Thymus (tissue), 11 donors: ENCODE measurements at regions not wholly inside any gene's neighbourhood (a gene's known extent, or its start where the extent isn't known, plus 50 kb on each side); places are given as distances from the start of the nearest gene placed in this dataset.
A peak's percentile ranks its signal among the peaks of the same experiment; 100 is the strongest.
"Not testable (repeated sequence)": the region's sequence is repeated elsewhere in the genome, so short reads cannot be mapped to it uniquely, and the experiment has no call there.

Experiments
- DNase-seq, 9 donors: peaks; one replicate each; pipeline ENCODE4 v3.0.0-alpha.2; 2013; ENCODE audit warnings: low spot score in 9 of 9, low read depth in 6 of 9, missing footprints in 1 of 9
- H3K27ac ChIP-seq, 2 donors: one replicate each; pipeline ENCODE4 v1.5.1; 2013; ENCODE audit warnings: control low read depth in 1 of 2, low read depth in 1 of 2, low read length in 1 of 2, mild to moderate bottlenecking in 1 of 2, moderate library complexity in 1 of 2
- H3K27me3 ChIP-seq, 2 donors: one replicate each; pipeline ENCODE4 v1.5.1; 2013; ENCODE audit warnings: low read length in 1 of 2; ENCODE audit not compliant: control insufficient read depth in 2 of 2, insufficient read depth in 1 of 2
- H3K36me3 ChIP-seq, 2 donors: one replicate each; pipeline ENCODE4 v1.5.1; 2013; ENCODE audit warnings: low read length in 1 of 2, mild to moderate bottlenecking in 1 of 2, moderate library complexity in 1 of 2; ENCODE audit not compliant: control insufficient read depth in 2 of 2, insufficient read depth in 2 of 2
- H3K4me1 ChIP-seq, 2 donors: one replicate each; pipeline ENCODE4 v1.5.1; 2013; ENCODE audit warnings: low read length in 2 of 2; ENCODE audit not compliant: control insufficient read depth in 2 of 2, insufficient read depth in 2 of 2
- H3K4me3 ChIP-seq, 2 donors: one replicate each; pipeline ENCODE4 v1.5.1; 2013; ENCODE audit warnings: low read length in 2 of 2, control low read depth in 1 of 2, mild to moderate bottlenecking in 1 of 2
- H3K9me3 ChIP-seq, 2 donors: one replicate each; pipeline ENCODE4 v1.5.1; 2013; ENCODE audit warnings: low read length in 1 of 2, mild to moderate bottlenecking in 1 of 2; ENCODE audit not compliant: control insufficient read depth in 2 of 2, insufficient read depth in 1 of 2
- WGBS: extraction: QIAGEN DNeasy Blood & Tissue Kit; methylation state at CpG from one replicate; pipeline ENCODE4 v1.1.7; 2013; 5-methylcytosine and 5-hydroxymethylcytosine counted together
- donor health status: healthy.

DNA sequence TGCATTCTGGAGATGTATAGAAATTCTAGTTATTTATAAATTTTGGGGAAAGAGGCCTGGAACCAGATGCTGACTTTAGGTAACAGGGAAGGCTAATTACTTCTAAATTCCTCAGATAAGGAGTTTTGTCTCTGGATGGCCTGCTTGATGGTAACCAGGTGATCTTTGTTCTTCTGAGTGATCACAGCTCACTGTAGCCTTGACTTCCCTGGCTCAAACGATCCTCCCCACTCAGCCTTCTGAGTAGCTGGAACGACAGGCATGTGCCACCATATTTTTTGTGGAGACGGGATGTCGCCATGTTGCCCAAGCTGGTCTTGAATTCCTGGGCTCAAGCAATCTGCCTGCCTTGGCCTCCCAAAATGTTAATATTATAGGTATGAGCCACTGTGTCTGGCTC, 54.4 kb upstream of the MSH6 start:
- Histone ChIP-seq H3K9me3 (no peaks in the 10 kb centered on the region), H3K36me3 (no peaks in the 10 kb centered on the region), H3K4me1 (no peaks in the 10 kb centered on the region), H3K27ac (no peak overlapping the region), H3K27me3 (no peaks in the 10 kb centered on the region), H3K4me3 (no peak overlapping the region)
- DNase-seq = no peak
- 96% methylated on average over 4 of the region's 4 CpGs for WGBS

DNA sequence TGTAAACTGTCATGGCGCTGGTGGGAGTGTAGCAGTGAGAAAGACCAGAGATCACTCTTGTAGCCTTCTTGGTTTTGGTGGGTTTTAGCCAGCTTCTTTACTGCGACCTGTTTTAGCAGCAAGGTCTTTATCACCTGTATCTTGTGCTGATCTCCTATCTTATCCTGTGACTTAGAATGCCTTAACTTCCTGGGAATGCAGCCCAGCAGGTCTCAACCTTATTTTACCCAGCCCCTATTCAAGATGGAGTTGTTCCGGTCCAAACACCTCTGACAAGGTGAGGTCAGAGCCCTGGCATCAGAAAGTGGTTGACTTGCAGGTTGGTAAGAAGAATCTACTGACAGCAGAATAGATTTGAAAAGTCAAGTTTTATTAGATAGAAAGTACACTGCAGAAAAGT, 55.0 kb upstream of the MSH6 start:
- 95% methylated on average over 3 of the region's 3 CpGs for WGBS
- H3K9me3 ChIP-seq = no peaks in the 10 kb centered on the region
- DNase-seq = no peak
- no peaks in the 10 kb centered on the region for H3K4me1 ChIP-seq
- no peak overlapping the region for H3K4me3 ChIP-seq
- H3K27me3 ChIP-seq = no peaks in the 10 kb centered on the region
- H3K36me3 ChIP-seq = no peaks in the 10 kb centered on the region
- no peak overlapping the region for H3K27ac ChIP-seq

DNA sequence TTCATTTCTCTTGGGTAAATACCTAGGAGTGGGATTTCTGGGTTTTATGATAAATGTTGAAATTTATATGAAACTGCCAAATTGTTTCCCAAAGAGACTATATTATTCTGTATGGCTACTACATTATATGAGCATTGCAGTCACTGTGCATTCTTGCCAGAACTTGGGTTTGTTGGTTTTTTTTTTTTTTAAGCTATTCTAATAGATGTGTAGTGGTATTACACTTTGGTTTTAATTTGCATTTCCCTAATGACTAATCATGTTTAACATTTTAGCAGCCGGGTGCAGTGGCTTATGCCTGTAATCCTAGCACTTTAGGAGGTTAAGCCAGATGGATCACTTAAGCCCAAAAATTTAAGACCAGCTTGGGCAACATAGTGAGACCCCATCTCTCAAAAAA, 56.0 kb upstream of the MSH6 start:
- not testable (repeated sequence) for DNase-seq, H3K4me3 ChIP-seq, H3K4me1 ChIP-seq, H3K36me3 ChIP-seq, H3K27ac ChIP-seq, H3K27me3 ChIP-seq, H3K9me3 ChIP-seq
- 100% methylated on average over 1 of the region's 1 CpG for WGBS

DNA sequence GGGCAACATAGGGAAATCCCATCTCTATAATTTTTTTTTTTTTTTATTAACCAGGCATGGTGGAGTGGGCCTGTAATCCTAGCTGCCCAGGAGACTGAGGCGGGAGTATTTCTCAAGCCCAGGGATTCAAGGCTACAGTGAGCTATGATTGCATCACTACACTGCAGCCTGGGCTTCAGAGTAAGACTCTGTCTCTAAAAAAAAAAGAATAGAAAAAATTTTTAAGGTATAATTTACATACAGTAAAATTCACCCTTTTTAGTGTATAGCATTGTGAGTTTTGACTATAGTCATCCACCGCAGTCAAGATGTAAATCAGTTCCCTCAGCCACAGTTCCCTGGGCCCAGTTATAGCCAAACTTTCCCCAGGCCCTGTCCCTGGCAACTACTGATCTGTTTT, 57.1 kb upstream of the MSH6 start:
- H3K9me3 ChIP-seq = no peaks in the 10 kb centered on the region
- H3K36me3 ChIP-seq = no peaks in the 10 kb centered on the region
- DNase-seq = no peak
- H3K27ac ChIP-seq = no peak overlapping the region
- 98% methylated on average over 2 of the region's 2 CpGs for WGBS
- no peak overlapping the region for H3K4me3 ChIP-seq
- H3K27me3 ChIP-seq = no peaks in the 10 kb centered on the region
- H3K4me1 ChIP-seq = no peaks in the 10 kb centered on the region

DNA sequence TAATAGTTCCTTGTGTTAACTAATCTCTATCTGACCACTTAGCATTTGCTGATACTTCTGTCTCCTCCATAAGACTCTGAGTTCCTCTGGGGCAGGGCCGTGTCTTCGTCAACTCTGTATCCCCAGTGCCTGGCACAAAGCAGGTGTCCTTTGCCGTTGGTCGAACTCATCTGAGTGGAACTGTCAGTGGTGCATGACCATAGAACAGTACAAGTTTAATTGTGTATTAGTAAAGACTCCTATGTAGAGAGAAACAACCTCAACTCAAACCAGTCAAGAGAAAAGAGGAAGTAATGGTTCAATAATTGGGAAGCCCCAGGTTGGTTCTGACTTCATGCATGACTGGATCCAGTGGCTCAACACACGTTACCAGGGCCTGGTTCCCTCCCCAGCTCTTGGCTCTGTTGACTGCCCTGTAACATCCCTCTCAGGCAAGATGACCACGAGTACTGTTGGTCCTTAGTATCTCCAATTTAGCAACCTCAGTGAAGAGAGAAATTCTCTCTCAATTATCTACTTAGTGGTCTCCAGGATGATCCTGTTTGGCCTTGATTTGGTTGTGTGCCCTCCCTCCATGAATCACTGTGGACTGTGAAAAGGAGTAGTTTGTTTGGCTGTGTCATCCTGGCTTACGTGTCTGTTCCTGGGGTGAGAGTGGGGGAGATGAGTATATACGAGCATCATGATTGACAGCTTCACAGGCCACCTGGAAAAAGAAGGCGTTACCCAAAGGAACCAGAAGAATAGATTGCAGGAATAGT, 58.5 kb upstream of the MSH6 start:
- H3K27ac ChIP-seq = no peak overlapping the region
- no peak overlapping the region for H3K4me3 ChIP-seq
- H3K27me3 ChIP-seq = no peaks in the 10 kb centered on the region
- no peaks in the 10 kb centered on the region for H3K36me3 ChIP-seq
- H3K9me3 ChIP-seq = no peaks in the 10 kb centered on the region
- peak in 2 of 9 donors; percentile 7 to 24 for DNase-seq
- no peaks in the 10 kb centered on the region for H3K4me1 ChIP-seq
- 91% methylated on average over 9 of the region's 9 CpGs for WGBS

DNA sequence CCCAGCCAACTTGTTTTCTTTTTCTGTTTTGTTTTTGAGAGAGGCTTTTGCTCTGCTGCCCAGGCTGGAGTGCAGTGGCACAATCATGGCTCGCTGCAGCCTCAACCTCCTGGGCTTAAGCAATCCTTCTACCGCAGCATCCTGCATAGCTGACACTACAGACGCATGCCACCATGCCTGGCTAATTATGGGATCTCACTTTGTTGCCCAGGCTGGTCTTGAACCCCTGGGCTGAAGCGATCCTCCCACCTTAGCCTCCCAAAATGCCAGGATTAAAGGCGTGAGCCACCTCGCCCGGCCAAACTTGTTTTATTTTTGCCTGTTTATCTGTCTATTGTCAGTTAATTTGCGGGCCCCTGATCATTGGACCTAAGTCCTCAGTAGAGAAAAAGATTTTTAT, 61.6 kb upstream of the MSH6 start:
- no peaks in the 10 kb centered on the region for H3K27me3 ChIP-seq
- no peaks in the 10 kb centered on the region for H3K4me1 ChIP-seq
- H3K9me3 ChIP-seq = no peaks in the 10 kb centered on the region
- no peaks in the 10 kb centered on the region for H3K36me3 ChIP-seq
- no peak for DNase-seq
- H3K27ac ChIP-seq = no peak overlapping the region
- no peak overlapping the region for H3K4me3 ChIP-seq
- 98% methylated on average over 8 of the region's 8 CpGs for WGBS

DNA sequence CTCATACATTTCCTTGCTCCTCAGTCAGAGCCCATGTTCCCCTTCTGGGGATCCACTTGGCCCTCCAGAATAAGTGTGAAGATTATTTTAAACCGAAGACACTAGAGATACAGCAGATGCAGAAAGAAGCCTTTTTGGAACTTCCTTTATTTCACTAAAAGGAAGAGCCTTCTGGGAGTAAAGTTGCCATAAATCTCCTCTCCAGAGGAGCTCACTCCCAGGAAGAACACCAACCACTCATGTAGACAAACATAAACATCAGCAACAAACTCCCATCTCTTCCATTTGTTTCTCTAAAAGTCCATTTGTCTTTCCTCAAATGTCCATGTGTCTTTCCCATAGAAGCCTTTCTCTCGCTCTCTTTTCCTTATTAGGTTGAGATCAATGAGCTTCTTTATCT, 62.4 kb upstream of the MSH6 start:
- H3K27me3 ChIP-seq = no peaks in the 10 kb centered on the region
- no peak overlapping the region for H3K4me3 ChIP-seq
- no peaks in the 10 kb centered on the region for H3K36me3 ChIP-seq
- DNase-seq = no peak
- WGBS = 55% methylated on average over 2 of the region's 2 CpGs
- H3K9me3 ChIP-seq = no peaks in the 10 kb centered on the region
- no peaks in the 10 kb centered on the region for H3K4me1 ChIP-seq
- H3K27ac ChIP-seq = no peak overlapping the region

DNA sequence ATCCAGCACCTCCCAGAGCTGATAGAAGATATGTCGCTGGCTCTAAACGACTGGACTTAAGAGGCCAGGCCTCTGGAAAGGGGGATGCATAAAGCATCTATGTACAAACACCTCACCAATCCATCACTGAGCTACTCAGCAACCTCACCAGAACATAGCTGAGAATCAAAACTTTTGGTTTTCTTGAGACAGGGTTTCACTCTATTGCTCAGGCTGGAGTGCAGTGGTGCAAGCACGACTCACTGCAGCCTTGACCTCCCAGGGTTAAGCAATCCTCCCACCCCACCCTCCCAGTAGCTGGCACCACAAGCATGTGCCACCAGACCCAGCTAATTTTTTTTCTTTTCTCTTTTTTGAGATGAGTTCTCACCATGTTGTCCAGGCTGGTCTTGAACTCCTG, 62.9 kb upstream of the MSH6 start:
- WGBS = 92% methylated on average over 3 of the region's 3 CpGs
- Histone ChIP-seq H3K4me3 (no peak overlapping the region), H3K36me3 (no peaks in the 10 kb centered on the region), H3K27ac (no peak overlapping the region), H3K9me3 (no peaks in the 10 kb centered on the region), H3K27me3 (no peaks in the 10 kb centered on the region), H3K4me1 (no peaks in the 10 kb centered on the region)
- DNase-seq = no peak

DNA sequence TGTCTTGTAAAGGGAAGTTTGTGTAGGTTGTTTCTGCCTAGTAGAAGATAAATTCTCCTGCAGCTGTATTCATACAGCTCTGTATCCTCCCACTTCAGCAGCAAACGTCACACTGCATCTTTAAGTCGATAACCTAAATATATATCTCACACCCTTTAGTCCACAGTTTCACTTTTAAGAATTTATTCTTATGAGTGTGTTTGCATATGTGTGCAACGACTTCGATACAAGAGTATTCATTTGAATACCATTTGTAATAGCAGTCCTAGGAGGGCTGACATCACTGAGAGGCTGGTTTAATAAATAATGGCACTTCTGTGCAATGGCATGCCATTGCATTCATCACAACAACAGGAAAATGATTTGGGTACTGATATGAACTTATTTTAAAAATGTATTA, 63.8 kb upstream of the MSH6 start:
- H3K4me3 ChIP-seq = no peak overlapping the region
- DNase-seq = no peak
- no peak overlapping the region for H3K27ac ChIP-seq
- 89% methylated on average over 4 of the region's 4 CpGs for whole genome bisulfite sequencing
- H3K36me3 ChIP-seq = no peaks in the 10 kb centered on the region
- no peaks in the 10 kb centered on the region for H3K4me1 ChIP-seq
- no peaks in the 10 kb centered on the region for H3K9me3 ChIP-seq
- H3K27me3 ChIP-seq = no peaks in the 10 kb centered on the region

DNA sequence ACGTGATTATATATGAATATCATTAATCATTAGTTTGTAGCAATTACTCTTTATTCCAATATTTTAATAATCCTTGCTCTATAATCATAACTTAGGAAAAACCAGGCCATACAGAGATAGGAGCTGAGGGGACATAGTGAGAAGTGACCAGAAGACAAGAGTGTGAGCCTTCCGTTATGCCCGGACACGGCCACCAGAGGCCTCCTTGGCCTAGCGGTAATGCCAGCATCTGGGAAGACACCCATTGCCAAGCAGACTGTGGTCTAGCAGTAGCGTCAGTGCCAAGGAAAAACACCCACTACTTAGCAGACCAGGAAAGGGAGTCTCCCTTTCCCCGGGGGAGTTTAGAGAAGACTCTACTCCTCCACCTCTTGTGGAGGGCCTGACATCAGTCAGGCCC, 66.6 kb upstream of the MSH6 start:
- not testable (repeated sequence) for H3K9me3 ChIP-seq, DNase-seq, H3K4me3 ChIP-seq, H3K4me1 ChIP-seq, H3K27ac ChIP-seq, H3K36me3 ChIP-seq, H3K27me3 ChIP-seq
- 97% methylated on average over 7 of the region's 7 CpGs for WGBS
